PC-3 (cell line): ENCODE measurements at regions not wholly inside any gene's neighbourhood (a gene's known extent, or its start where the extent isn't known, plus 50 kb on each side); places are given as distances from the start of the nearest gene placed in this dataset.

Experiments used
- ATAC-seq: fragments of 200-7000 bp; cut with Tn5 transposase; 2 replicates; pipeline ENCODE4 v1.9.1; 2020; ENCODE audit warnings: mild to moderate bottlenecking, moderate library complexity
- BruUV-seq: library from RNA; stranded (reverse); fragments of 400-500 nt; replicated peaks from 2 replicates; lab custom pipeline; 2021; lab: Mats Ljungman, UMichigan
- CTCF ChIA-PET: fragments of 300-600 bp; sonication (Branson Sonifier 250); formaldehyde crosslinking; loops from one replicate; lab custom pipeline; 2022; ENCODE audit warnings: antibody characterized with exemption; lab: Charles Lee
- POLR2A ChIA-PET: fragments of 300-600 bp; sonication (Branson Sonifier 250); formaldehyde crosslinking; loops from one replicate; lab custom pipeline; 2022; ENCODE audit warnings: antibody characterized with exemption; ENCODE audit not compliant: unreplicated experiment; lab: Charles Lee
- DNase-seq: peaks from one replicate; pipeline ENCODE4 v3.0.0-alpha.2; 2015
- H2AFZ ChIP-seq: fragments of 300-600 bp; sonication (generic); 2 replicates; pipeline ENCODE4 v1.6.0; 2016; ENCODE audit warnings: antibody characterized with exemption, low read length
- H3F3A ChIP-seq: fragments of 300-600 bp; sonication (generic); one replicate; pipeline ENCODE4 v1.6.0; 2017; ENCODE audit warnings: antibody characterized with exemption, low read length, control low read depth, mild to moderate bottlenecking; ENCODE audit not compliant: unreplicated experiment
- H3K27ac ChIP-seq: fragments of 300-600 bp; sonication (generic); 2 replicates; pipeline ENCODE4 v1.5.1; 2016; ENCODE audit warnings: mild to moderate bottlenecking, low read length
- H3K27me3 ChIP-seq: fragments of 300-600 bp; sonication (generic); 2 replicates; pipeline ENCODE4 v1.6.1; 2016; ENCODE audit warnings: low read length, mixed read lengths
- H3K36me3 ChIP-seq: fragments of 300-600 bp; sonication (generic); 2 replicates; pipeline ENCODE4 v1.6.1; 2016; ENCODE audit warnings: low read depth, mixed run types, low read length, mixed read lengths
- H3K4me1 ChIP-seq: fragments of 300-600 bp; sonication (generic); 2 replicates; pipeline ENCODE4 v1.5.1; 2016; ENCODE audit warnings: low read length; ENCODE audit not compliant: insufficient read depth
- H3K4me2 ChIP-seq: fragments of 300-600 bp; sonication (generic); 2 replicates; pipeline ENCODE4 v1.6.0; 2016; ENCODE audit warnings: low read length
- H3K4me3 ChIP-seq: fragments of 300-600 bp; sonication (generic); 2 replicates; pipeline ENCODE4 v1.5.1; 2016; ENCODE audit warnings: mild to moderate bottlenecking, low read length, mixed read lengths
- H3K79me2 ChIP-seq: fragments of 300-600 bp; sonication (generic); 2 replicates; pipeline ENCODE4 v1.6.1; 2017; ENCODE audit warnings: low read length, mixed read lengths
- H3K9ac ChIP-seq: fragments of 300-600 bp; sonication (generic); 2 replicates; pipeline ENCODE4 v1.6.0; 2016; ENCODE audit warnings: mild to moderate bottlenecking, low read length
- H3K9me2 ChIP-seq: fragments of 300-600 bp; sonication (generic); replicated peaks from 2 replicates; pipeline ENCODE4 v1.6.1; 2016; ENCODE audit warnings: mixed run types, low read length, mixed read lengths
- H3K9me3 ChIP-seq: fragments of 300-600 bp; sonication (generic); 2 replicates; pipeline ENCODE4 v1.6.1; 2016; ENCODE audit warnings: low read length, mixed read lengths
- H4K20me1 ChIP-seq: fragments of 300-600 bp; sonication (generic); 2 replicates; pipeline ENCODE4 v1.6.1; 2016; ENCODE audit warnings: low read length, mixed read lengths
- EZH2 ChIP-seq: fragments of 300-600 bp; sonication (generic); IDR thresholded peaks from one replicate; pipeline ENCODE4 v1.6.1; 2017; ENCODE audit warnings: antibody characterized with exemption, mild to moderate bottlenecking, low read length; ENCODE audit not compliant: unreplicated experiment
- EZH2phosphoT487 ChIP-seq: fragments of 300-600 bp; sonication (generic); IDR thresholded peaks from 2 replicates; pipeline ENCODE4 v1.6.1; 2018; ENCODE audit warnings: mild to moderate bottlenecking, antibody characterized with exemption, low read length, borderline replicate concordance
- intact Hi-C: fragments of 100-400 bp; cut with micrococcal nuclease; formaldehyde crosslinking; loops from 2 replicates; pipeline ENCODE4 v1.9.0; 2023
- TF ChIP-seq, protein P1 (sequence below): fragments of 300-600 bp; sonication (generic); conservative IDR thresholded peaks from 2 replicates; pipeline ENCODE4 v1.5.1; 2017; ENCODE audit warnings: antibody characterized with exemption, low read depth, mild to moderate bottlenecking, low read length

DNA sequence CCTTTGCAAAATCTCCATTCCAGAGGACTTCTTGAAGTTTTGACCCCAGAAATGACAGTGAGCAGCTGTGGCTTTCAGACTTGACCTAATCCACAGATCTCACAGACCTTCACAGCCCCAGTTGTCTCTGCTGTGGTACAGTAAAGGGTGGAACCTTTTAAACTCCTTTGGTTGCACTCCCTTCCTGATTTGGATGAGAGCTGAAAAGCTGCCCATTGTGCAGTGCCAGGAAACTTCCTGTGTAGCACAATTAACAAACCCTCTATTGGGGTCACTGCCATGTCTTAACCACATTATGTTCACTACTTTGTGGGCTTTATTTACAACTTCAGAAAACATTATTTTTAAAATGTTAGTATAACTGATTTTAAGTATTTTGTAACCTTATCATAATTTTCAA is 56.7 kb upstream of the PCSK5 start:
- Histone ChIP-seq H3K9me3 (no peaks in the 10 kb centered on the region; the same call in 1 of the 2 replicates), H3K4me3 (no peak overlapping the region), H3K4me2 (no peak overlapping the region), H3K79me2 (no peaks in the 10 kb centered on the region), H3K36me3 (no peaks in the 10 kb centered on the region), H4K20me1 (no peaks in the 10 kb centered on the region), H2AFZ (no peak overlapping the region), H3K4me1 (no peaks in the 10 kb centered on the region), H3K9ac (no peak overlapping the region), H3K27me3 (no peaks in the 10 kb centered on the region), H3K9me2 (no peaks in the 10 kb centered on the region), H3F3A (no peaks in the 10 kb centered on the region), H3K27ac (no peak overlapping the region)
- no peak for ATAC-seq
- ChIA-PET POLR2A (no interaction called here), CTCF (no interaction called here)
- no TSS peak for BruUV-seq
- DNase-seq = no peak
- TF ChIP-seq EZH2 (no peak), EZH2phosphoT487 (no peak)
- TF ChIP-seq, protein P1, sequence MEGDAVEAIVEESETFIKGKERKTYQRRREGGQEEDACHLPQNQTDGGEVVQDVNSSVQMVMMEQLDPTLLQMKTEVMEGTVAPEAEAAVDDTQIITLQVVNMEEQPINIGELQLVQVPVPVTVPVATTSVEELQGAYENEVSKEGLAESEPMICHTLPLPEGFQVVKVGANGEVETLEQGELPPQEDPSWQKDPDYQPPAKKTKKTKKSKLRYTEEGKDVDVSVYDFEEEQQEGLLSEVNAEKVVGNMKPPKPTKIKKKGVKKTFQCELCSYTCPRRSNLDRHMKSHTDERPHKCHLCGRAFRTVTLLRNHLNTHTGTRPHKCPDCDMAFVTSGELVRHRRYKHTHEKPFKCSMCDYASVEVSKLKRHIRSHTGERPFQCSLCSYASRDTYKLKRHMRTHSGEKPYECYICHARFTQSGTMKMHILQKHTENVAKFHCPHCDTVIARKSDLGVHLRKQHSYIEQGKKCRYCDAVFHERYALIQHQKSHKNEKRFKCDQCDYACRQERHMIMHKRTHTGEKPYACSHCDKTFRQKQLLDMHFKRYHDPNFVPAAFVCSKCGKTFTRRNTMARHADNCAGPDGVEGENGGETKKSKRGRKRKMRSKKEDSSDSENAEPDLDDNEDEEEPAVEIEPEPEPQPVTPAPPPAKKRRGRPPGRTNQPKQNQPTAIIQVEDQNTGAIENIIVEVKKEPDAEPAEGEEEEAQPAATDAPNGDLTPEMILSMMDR = no peak
- intact Hi-C loops = no loop called here

DNA sequence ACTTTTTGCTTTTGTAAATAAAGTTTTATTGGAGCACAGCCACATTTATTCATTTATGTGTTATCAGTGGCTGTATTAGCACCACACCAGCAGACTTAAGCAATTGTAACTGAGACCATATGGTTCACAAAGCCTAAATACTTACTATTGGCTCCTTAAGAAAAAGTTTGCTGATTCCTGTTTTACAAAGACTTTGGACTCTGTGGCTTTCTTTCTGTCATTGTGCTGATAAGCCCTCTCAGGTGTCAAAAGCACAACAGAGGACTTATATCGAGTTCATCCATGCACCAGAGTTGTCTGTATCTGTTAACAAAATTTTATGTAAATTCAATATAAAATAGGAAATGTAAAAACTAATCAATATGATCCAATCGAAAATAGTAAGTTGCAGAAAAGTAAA is 55.6 kb upstream of the PCSK5 start:
- Histone ChIP-seq H3K9me3 (no peaks in the 10 kb centered on the region; the same call in 1 of the 2 replicates), H3K4me2 (no peak overlapping the region), H3F3A (no peaks in the 10 kb centered on the region), H3K27ac (no peak overlapping the region), H3K36me3 (no peaks in the 10 kb centered on the region), H3K27me3 (no peaks in the 10 kb centered on the region), H3K9ac (no peak overlapping the region), H3K4me3 (no peak overlapping the region), H3K79me2 (no peaks in the 10 kb centered on the region), H4K20me1 (no peaks in the 10 kb centered on the region), H3K4me1 (no peaks in the 10 kb centered on the region), H3K9me2 (no peaks in the 10 kb centered on the region), H2AFZ (no peak overlapping the region)
- ChIA-PET CTCF (no interaction called here), POLR2A (no interaction called here)
- no peak for DNase-seq
- BruUV-seq = no TSS peak
- TF ChIP-seq EZH2 (no peak), EZH2phosphoT487 (no peak)
- TF ChIP-seq, protein P1 = no peak
- intact Hi-C loops = no loop called here
- ATAC-seq = no peak
